ENCODE measurements at regions not wholly inside any gene's neighbourhood (a gene's known extent, or its start where the extent isn't known, plus 50 kb on each side); places are given as distances from the start of the nearest gene placed in this dataset.

DNA sequence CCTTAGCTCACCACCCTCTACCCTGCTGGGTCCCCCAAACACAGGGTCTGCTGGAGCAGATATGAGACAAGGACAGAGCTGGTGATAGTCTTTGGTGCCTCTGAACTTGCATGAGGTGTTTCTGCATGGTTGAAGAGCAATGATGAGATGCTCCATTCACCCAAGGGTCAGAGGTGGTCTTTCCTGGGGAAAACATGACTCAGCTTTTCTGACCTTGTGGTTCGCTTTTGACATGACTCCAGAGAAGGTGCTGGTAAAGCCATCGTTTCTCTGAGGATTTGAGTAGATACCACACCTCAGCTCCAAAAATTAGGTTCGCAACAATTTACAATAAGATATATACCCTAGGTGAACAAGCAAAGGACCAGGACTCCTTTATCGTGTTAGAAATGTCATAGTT is 304.8 kb downstream of the DHX35 start:
- no peak for DNase-seq (ENCODE audit: low spot score)

DNA sequence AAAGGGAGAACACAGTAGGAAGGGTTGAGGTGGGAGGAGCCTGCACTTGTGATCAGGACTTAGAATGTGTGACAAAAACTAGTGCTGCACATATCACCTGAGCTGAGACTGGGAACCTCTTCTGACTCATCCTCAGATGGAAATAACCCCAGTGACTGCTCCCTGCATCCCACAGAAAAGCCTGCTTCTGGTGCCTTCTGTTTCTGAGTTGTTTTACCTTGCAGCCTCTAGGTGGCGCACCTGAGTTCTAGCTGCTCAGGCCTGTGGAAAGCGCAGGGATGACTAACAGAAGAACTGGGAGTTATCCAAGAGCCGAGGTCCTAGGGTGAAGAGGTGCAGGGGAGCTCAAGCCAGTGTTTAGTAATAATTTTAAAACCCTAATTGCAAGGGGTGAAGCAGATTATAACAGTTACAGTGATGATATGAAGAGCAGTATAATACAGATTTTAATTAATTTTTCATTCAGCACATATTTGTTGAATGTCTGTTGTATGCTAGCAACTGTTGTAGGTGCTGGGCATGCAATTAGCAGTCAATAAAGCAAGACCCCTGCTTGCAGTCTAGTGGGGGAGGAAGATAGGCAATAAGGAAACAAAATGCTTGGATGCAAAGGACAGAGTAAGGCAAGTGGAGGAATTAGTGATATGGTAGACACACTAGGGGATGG is 302.5 kb downstream of the DHX35 start:
- DNase-seq (ENCODE audit: low spot score), result peak; percentile 50

DNA sequence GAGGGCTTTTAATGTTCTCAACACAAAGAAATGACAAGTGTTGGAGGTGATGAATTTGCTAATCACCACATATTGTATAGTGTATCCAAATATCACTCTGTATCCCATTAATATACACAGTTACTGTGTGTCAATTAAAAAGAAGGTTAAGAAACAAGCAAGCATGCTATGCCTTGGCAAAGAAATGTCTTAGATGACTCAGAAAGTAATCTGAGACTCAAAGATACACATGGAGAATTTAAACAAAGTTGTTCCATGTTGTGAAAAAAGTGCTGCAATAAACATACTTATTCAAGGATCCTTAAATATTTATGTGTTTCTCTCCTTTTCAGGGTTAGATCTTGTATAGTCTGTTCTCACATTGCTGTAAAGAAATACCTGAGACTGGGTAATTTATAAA is 300.9 kb downstream of the DHX35 start:
- DNase-seq (ENCODE audit: low spot score), result no peak

DNA sequence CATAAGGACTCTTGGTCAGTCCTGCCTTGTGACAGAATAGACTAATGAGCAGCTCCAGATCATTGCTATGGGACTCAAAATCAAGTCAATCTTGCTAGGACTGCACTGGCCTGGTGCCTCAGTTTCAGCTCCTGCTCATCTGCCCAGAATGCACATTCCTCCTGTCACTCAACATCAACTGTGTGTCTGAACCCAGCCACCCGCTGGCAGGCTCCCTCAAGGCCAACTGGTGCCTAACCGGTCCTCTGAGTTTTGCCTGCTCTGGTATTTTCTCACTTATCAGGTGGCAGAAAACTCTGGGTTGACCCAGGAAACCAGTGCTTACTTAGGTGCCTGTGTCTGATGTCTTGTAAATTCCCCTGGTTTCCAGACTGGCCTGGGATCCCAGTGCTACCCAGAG is 297.7 kb downstream of the DHX35 start:
- no peak for DNase-seq (ENCODE audit: low spot score)

DNA sequence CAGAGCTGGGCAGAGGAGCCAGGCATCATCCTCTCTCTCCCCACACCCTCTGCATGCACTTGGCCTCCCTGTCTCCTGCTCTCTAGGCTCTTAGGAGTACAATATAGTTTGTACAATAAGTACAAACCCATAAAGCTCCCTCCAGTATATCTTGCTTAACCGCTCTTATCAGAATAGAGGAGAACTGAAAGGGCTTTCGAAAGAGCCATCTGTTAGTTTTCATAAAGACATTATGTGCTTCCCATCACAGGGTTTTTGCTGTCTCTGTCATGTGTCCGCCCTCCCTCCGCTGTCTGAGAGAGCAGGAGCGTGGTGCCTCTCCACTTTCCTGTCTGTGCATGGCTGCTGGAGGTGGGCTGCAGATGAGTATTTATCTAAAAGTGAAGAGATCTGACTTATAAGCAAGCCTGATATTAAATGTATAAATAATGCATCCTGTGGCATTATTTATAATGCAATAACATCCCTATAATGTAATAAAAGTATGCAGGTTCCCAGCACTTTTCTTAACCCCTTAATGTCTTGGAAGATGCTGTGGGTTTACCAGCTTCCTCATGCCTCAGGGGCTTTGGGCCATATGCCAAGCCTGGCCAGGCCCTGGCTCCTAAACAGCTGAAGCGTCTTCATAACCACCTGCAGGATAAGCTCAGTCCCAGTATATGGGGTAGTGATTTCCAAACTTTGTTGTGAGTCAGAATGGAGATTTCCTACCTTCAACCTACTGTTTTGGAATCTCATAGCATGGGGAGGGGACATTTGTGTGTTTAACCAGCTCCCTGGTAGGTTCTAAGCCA is 297.1 kb downstream of the DHX35 start:
- DNase-seq (ENCODE audit: low spot score), result no peak

DNA sequence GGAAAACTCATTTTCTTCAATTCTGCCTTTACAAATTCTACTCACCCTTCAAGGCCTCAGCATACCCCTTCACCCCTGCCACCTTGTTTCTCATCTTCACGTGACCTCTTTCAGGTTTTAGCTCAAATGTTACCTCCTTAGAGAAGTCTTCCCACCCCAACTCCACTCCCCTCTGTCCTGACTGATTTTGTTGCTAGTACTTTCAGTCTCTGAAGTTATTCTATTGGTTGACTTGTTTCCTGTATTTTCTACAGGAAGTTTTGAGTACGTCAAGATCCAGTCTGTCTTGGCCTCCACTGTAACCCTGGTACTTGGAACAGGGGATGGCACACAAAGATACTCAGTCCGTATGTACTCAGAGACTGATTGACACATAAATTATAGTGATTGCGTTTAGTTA is 296.1 kb downstream of the DHX35 start:
- no peak for DNase-seq (ENCODE audit: low spot score)

DNA sequence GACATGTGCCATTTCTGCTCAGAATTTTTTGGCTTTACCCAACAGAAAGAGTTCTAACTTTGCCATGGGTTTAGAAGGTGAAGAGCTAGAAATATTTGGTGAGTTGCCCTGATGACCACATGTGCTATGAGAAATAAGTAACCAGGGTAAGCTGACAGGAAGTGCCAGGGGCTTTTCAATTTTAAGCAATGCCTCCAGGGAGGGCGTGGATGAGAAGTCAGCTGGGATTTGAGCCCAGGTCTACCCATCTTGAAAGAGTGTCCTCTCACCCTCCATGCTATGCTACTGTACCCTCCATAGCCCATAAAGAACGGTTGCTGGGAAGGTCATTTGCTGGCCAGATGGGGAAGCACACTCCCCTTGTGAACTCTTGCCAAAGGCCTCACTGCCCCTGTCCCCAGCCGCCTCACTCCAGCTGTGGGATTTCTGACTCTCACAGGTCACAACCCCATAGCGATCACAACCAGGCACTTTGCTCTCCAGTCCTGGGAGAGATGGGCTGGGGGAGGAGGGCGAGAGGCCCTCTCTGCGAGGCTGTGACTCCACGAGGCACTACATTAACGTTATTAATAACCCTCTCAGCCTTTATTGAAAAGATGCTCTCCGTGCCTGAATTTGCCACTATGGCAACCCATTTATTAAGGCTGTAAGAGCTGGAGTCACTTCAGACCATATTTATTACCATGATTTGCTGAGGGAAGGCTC is 291.1 kb downstream of the DHX35 start:
- DNase-seq (ENCODE audit: low spot score), result no peak

DNA sequence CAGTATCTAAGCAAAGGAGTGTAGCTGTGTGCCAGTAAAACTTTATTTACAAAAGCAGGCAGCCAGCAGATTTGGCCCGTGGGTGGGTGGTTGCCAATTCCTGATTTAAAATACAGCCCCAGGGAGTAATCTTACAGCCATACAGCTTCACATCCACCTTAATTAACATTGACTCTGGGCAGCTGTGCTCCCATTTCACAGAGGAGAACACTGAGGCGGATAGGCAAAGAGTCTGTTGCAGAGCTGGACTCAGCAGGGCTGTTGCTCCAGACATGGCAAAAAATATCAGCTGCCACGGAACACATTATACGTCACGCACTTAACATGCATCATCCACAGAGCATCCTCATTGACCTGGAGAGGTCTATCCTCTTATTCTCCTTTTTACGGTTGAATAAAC is 289.9 kb downstream of the DHX35 start:
- no peak for DNase-seq (ENCODE audit: low spot score)

DNA sequence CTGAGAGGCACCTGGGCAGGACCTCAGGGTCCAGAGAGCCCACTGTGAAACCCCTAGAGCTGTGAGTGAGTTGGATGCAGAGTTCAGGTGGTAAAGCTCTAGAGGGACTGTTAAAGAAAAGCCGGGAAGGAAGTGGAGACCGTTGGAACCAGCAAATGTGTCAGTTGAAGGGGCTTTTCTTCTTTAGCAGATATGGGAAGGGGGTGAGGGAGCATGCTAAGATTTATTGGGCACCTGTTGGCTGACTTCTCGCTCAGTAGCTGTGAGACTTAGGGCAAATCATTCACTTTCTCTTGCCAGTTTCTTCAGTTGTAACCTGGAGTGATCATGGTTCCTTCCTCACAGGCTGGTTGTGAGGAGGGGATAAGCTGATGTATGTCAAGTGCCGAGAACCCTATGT is 287.7 kb downstream of the DHX35 start:
- no peak for DNase-seq (ENCODE audit: low spot score)

DNA sequence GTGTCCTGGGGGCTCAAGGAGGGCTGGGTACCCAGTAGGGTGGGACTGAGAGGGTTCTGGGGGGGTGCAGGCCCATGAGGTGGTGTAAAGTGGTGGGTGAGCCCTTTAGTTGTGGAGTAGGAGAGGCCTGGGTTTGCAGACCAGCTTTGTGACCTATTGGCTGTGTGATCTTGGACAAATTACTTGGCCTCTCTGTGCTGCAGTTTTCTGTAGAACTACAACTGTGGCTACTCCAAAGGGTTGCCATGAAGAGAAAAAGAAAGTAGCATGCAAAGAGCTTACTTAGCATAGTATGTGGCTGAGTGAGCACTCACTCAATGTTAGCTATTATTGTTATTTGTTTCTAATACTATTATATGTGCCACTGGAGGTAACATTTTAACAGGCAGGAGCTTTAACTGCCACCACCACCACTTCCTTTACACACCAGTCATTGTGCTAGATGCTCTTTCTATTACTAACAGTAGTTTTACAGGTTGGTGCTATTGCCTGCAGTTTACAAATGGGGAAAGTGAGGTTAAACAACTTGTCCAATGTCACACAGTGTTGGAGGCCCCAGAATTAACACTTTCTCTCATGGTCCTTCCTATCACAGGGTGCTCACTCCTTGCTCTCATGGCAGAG is 286.8 kb downstream of the DHX35 start:
- no peak for DNase-seq (ENCODE audit: low spot score)

DNA sequence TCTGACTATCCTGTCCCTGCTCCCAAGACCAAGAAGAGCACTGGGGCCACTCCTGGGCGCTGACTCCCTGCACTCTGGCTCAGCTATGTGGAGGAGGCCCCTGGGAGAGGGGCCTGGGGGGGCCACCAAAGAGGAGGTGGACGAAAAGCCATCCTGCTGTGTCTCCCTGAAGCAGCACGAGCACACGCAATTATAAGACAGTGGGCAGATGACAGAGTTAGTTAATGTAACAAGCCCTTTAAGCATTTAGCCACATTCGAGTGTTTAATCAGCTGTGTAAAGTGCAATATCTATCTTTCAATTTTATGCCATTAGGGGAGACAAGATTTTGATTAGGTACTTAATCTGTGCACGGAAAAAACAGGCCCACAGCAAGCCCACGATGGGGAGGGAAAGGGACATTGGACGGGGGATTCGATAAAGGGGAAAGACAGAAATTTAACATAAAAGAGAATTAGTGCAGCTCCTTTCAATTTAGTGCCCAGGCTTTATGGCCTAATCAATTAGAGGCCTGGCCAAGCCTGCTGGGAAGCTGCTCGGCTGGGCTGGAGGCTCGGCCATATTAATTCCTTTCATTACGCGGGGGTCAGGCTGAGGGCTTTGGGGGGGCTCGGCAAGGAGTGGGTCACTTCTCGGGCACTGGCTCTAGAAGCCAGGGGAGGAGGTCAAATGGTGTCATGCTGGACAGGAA is 286.2 kb downstream of the DHX35 start:
- no peak for DNase-seq (ENCODE audit: low spot score)

DNA sequence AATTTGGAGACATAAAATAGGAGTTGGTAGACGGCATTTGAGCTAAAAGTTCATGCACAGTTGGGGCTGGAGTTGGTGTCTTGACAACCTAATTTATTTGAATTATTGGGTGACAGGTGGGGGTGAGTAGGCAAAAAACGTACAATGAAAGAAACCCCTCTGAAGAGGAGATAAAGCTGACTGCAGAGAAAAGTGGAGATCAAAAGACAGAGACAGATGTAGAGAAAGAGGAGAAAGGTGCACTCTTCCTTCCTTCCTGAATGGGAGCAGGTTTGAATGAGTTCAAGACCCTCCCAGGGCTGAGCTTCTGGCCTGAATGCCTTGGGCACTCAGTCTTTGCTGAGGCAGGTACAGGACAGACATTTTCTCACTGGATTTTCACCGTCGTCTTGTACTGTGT is 284.3 kb downstream of the DHX35 start:
- no peak for DNase-seq (ENCODE audit: low spot score)

DNA sequence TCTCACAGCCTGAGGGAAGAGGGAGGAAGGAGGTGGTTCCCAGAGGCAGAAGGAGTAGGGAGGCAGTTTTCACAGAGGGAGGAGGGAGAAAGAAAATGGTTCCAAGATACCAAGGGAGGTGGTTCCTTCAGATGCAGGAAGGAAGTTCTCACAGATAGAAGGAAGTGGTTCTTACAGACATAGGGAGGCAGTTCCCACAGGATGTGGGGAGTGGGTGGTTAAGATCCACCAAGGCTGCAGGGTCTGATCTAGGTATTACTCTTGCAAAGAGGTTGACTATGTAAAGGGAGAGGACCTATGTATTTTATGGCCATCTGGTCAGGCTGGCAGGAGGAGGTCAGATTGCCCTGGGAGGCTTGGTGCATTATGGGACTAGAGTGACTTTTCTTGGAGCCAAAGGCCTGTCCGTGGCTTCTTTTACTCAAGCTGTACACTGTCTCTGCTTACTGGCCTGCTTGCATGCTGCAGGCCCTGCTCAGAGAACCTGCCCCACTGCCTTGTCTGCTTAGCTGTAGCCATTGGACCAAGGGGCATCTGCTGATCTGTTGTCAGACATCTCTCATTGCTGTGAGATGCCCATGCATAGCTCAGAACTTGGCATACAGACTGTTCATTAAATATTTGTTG is 283.7 kb downstream of the DHX35 start:
- no peak for DNase-seq (ENCODE audit: low spot score)

DNA sequence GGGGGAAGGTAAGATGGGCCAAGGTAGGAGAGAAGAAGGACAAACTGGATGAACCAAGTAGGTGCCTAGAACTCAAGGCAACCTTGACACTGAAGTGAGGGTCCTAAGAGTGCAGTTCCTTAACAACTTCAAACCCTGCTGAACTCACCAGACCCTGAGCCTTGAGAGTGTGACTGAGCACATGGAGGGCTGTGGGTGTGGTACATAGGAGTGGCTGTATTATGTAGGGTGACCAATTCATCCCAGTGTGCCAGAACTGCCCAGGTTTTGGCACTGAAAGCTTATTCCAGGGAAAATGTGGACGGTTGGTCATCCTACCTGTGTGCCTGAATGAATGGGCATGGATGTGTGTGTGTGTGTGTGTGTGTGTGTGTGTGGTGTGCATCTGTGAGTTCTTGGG is 281.8 kb downstream of the DHX35 start:
- no peak for DNase-seq (ENCODE audit: low spot score)

DNA sequence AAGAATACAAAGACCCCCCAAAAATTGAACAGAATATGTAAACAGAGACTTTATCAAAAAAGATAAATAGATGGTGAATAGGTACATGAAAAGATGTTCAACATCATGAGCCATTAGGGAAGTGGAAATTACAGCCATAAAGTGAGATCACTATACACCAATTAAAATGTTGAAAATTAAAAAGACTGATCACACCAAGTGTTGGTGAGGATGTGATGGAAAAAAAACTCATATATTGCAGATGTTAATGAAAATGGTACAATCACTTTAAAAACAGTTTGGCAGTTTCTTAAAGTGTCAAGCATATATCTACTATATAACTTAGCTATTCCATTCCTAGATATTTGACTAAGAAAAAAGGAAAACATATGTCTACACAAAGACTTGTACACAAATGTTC is 280.5 kb downstream of the DHX35 start:
- no peak for DNase-seq (ENCODE audit: low spot score)

DNA sequence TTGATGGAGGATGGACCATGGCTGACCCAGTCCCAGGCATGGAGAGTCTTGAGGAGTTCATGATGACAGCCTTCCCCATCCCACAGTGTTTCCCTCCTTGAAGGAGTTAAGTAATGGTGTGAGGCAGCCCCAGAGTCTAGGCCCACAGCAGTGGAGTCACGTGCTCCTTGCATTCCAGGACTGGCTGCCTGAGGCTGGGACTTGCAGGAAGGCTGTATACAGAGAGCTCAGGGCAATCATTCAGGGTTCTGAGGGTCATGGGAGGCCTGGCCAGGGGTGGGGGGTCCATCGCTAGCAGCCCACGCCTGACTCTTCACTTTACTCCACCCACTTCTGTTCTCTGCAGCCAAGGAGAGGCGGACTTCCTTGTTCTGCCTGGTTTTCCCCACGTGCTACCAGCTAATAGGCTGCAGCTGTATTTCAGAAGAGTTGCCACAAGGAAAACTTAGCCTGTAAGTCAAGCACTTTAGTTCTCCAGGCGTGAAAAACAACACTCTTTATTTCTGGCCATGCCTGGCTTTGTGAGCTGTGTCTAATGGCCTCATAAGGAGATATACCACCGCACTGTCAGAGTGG is 272.5 kb downstream of the DHX35 start:
- DNase-seq (ENCODE audit: low spot score), result no peak

DNA sequence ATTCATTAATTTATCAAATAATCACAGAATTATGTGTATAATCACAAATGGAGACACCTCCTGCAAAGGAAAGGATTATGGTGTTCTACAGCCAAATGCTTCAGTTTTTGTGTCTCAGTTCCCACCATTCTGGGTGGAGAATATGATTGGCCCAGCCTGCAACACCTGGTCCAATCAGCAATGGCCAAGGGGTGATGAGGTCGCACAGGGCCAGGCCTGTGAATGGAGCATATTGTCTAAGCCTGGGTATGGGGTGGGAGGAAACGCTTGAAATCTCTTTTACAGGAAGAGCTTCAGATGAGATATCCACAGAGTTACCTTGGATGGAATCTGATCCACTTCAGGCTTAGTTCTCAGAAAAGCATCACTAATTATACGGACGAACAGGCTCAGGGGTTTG is 271.6 kb downstream of the DHX35 start:
- DNase-seq (ENCODE audit: low spot score), result no peak

DNA sequence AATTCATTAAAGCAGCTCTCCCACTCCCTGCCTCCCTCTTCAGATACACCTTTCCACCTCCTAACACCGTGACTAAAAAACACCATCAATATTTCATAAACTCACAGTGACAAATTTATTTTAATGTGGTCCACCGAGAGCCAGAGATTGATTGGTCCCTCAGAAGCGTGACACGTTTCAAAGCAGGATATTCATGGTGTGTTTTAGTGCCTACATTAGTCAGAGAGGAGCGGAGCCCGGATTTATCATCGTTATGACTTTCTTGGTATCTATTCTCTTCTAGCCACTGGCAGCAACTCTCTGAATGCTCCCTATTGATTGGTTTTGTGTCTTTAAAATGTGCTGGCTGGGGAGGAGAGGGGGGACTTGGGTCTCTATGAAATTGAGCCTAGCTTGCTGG is 265.3 kb downstream of the DHX35 start:
- DNase-seq (ENCODE audit: low spot score), result no peak

DNA sequence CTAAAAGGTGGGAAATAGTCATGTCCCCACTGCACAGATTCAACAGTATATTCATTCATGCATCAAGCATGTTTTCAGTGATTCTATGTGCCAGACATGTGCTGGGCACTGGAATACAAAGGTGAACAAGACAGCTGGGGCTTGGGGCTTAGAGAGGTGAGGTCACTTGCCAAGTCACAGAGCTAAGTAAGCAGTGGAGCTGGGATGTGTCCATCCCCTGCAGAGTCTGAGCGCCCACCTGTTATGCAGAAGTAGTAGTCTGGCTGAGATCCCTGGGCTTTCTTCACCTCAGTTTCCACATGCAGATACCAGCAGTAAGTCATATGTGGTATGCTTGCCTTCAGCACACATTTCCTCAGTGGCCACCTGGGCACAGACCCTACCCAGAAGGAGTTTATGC is 263.8 kb downstream of the DHX35 start:
- DNase-seq (ENCODE audit: low spot score), result no peak

DNA sequence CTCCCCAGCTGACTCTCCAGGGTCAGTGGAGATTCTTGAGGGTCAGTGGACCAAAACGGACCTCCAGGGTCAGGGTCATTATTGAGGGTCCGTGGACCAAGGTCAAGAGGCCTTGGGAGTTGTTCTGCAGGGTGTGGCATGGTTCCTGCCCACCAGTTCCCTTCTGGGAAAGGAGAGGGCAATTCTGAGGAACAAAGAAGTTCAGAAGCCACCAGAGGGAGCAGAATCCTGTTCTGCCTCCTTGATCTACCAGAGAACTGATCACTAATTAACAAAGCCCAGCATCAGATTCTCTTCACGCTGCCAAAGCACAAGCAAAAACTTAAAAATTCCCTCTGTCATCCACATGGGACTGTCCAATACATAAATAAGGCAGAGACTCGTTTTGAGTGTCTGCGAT is 263.4 kb downstream of the DHX35 start:
- DNase-seq (ENCODE audit: low spot score), result no peak

DNA sequence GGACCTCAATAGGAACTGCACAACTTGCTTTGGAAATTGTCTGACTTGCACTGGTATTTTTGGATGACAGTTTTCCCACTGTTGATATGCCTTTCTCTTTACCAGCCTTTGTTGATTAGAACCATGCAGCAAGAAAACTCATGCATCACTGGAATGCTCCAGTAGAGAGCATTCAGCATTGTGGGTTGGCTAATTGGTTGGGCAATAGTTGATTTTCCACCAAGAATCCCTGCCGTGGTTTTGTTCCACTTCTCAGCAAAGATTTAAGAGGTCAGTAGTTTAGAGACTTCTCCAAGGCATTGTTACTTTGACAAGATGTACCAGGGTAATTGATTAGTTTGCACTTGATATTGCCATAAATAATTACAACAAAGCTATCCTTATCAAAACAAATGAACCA is 260.0 kb downstream of the DHX35 start:
- DNase-seq (ENCODE audit: low spot score), result no peak

All from activated CD4-positive, alpha-beta T cell treated with anti-CD3 and anti-CD28 coated beads, Interleukin-2, Interleukin-4, amounts not matched to agents 100 ng/mL and 50 ng/mL, durations not matched to agents 16 hours and 8 hours (primary cell).